Neural cell (in vitro differentiated cells): ENCODE measurements at regions not wholly inside any gene's neighbourhood (a gene's known extent, or its start where the extent isn't known, plus 50 kb on each side); places are given as distances from the start of the nearest gene placed in this dataset.
"Not testable (repeated sequence)": the region's sequence is repeated elsewhere in the genome, so short reads cannot be mapped to it uniquely, and the experiment has no call there.

Source experiments
- CTCF ChIP-seq: fragments of 450-650 bp; IDR thresholded peaks from 2 replicates; pipeline ENCODE4 v1.5.1; 2014; ENCODE audit warnings: antibody characterized with exemption, mild to moderate bottlenecking, moderate library complexity; ENCODE audit not compliant: poor library complexity, severe bottlenecking
- EP300 ChIP-seq: fragments of 450-650 bp; conservative IDR thresholded peaks from 2 replicates; pipeline ENCODE4 v1.6.1; 2014; ENCODE audit warnings: antibody characterized with exemption, mild to moderate bottlenecking, moderate library complexity; ENCODE audit not compliant: poor library complexity, severe bottlenecking
- EZH2 ChIP-seq: fragments of 200-600, 300-800 bp; shearing (Covaris generic), sonication (generic); IDR thresholded peaks from 2 replicates; pipeline ENCODE4 v1.6.1; 2014; ENCODE audit warnings: antibody characterized with exemption, low read length, borderline replicate concordance, mild to moderate bottlenecking; ENCODE audit not compliant: insufficient read depth, poor library complexity, severe bottlenecking
- MXI1 ChIP-seq: fragments of 450-650 bp; conservative IDR thresholded peaks from 2 replicates; pipeline ENCODE4 v1.6.1; 2014; ENCODE audit warnings: antibody characterized with exemption, mild to moderate bottlenecking; ENCODE audit not compliant: poor library complexity, severe bottlenecking
- POLR2AphosphoS5 ChIP-seq: IDR thresholded peaks from 2 replicates; pipeline ENCODE4 v1.6.1; 2012
- RAD21 ChIP-seq: fragments of 450-650 bp; conservative IDR thresholded peaks from 2 replicates; pipeline ENCODE4 v1.6.1; 2014; ENCODE audit warnings: antibody characterized with exemption, mild to moderate bottlenecking, moderate library complexity
- REST ChIP-seq: IDR thresholded peaks from 2 replicates; pipeline ENCODE4 v1.6.1; 2012; ENCODE audit warnings: borderline replicate concordance

GRCh38 chr5:130294798-130295197, 390.5 kb downstream of the CHSY3 start:
- TF ChIP-seq CTCF, EZH2, POLR2AphosphoS5, RAD21, REST, EP300, MXI1: not testable (repeated sequence)
